Right lobe of liver (tissue), 6 donors: ENCODE measurements at regions not wholly inside any gene's neighbourhood (a gene's known extent, or its start where the extent isn't known, plus 50 kb on each side); places are given as distances from the start of the nearest gene placed in this dataset.

Source experiments
- ATAC-seq, 4 donors: fragments of 200-7000 bp; cut with Tn5 transposase; one replicate each; pipeline ENCODE4 v1.9.1; 2020; ENCODE audit warnings: mild to moderate bottlenecking in 4 of 4, moderate library complexity in 4 of 4
- DNase-seq, 3 donors: peaks; one replicate each; pipeline ENCODE4 v3.0.0-alpha.2; 2020
- H3K27ac ChIP-seq, 3 donors: fragments of 200-600 bp; one replicate each; pipeline ENCODE4 v1.8.0; 2022
- H3K27me3 ChIP-seq, 2 donors: fragments of 200-600 bp; one replicate each; pipeline ENCODE4 v1.8.0; 2022
- H3K36me3 ChIP-seq, 4 donors: fragments of 200-600 bp; sonication (generic) in 1 of 4; one replicate each; pipeline versions ENCODE4 v1.5.1 to v1.8.0; 2017 to 2022; ENCODE audit warnings: control low read depth in 1 of 4
- H3K4me1 ChIP-seq, 4 donors: fragments of 200-600 bp; sonication (generic) in 1 of 4; one replicate each; pipeline versions ENCODE4 v1.5.1 to v1.8.0; 2017 to 2022; ENCODE audit warnings: control low read depth in 1 of 4
- H3K4me3 ChIP-seq, 3 donors: fragments of 200-600 bp; one replicate each; pipeline ENCODE4 v1.8.0; 2022
- H3K9me3 ChIP-seq, 4 donors: fragments of 200-600 bp; sonication (generic) in 1 of 4; one replicate each; pipeline versions ENCODE4 v1.5.1 to v1.8.0; 2017 to 2022; ENCODE audit warnings: control low read depth in 1 of 4
- POLR2A ChIP-seq: fragments of 450-650 bp; IDR thresholded peaks from one replicate; pipeline ENCODE4 v1.6.1; 2017; ENCODE audit warnings: antibody characterized with exemption, mild to moderate bottlenecking
- whole genome bisulfite sequencing: methylation state at CpG from one replicate; pipeline ENCODE4 v1.1.6; 2018; ENCODE audit warnings: low coverage, low lambda C conversion rate; ENCODE audit not compliant: insufficient coverage; ENCODE audit errors: missing lambda C conversion rate; 5-methylcytosine and 5-hydroxymethylcytosine counted together
- intact Hi-C, 2 donors: fragments of 100-400 bp; cut with DNase I; formaldehyde crosslinking; loops; one replicate each; pipeline versions ENCODE4 v1.11.2 to v1.14.1; 2022
- TF ChIP-seq, protein P1 (sequence below), 4 donors: fragments of 200-600 bp in 3 of 4; fragments of 450-650 bp in 1 of 4; IDR thresholded peaks; one replicate each; pipeline versions ENCODE4 v1.5.1 to v1.8.0; 2016 to 2022; ENCODE audit warnings: antibody characterized with exemption in 4 of 4, mild to moderate bottlenecking in 2 of 4
- donor health status: DM: no; HTN: yes; CAD: no.
- donor health status: DM: no; HTN: no; CAD: no.
- donor health status: DM: no; HTN: no; CAD: no.
- donor health status: DM: no; HTN: yes; CAD: no.
- donor health status: DM: no; HTN: yes; CAD: no.

DNA sequence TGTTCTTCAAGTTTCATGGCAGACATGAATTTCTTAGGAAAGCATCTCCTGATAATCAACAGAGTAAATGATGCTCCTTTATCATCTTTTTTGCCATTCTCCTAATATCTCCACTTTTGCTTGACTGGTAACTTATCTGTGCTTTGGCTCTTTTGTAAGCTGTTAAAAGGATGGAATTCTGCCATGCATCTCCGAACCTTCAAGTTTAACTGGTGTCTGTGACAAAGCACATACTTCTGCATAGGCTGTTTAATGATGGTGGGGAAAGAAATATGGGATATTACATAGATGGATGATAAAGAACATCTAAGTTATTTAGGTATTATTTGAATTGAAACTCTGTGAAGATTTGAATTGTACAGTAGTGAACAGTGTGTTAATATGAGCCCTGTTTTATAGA lies 866.9 kb upstream of the SLITRK1 start:
- ATAC-seq: no peak
- Histone ChIP-seq H3K4me3 (no peak overlapping the region), H3K9me3 (no peaks in the 10 kb centered on the region), H3K36me3 (no peaks in the 10 kb centered on the region), H3K4me1 (no peaks in the 10 kb centered on the region), H3K27me3 (no peaks in the 10 kb centered on the region), H3K27ac (no peak overlapping the region)
- no peak for TF ChIP-seq POLR2A
- TF ChIP-seq, protein P1, sequence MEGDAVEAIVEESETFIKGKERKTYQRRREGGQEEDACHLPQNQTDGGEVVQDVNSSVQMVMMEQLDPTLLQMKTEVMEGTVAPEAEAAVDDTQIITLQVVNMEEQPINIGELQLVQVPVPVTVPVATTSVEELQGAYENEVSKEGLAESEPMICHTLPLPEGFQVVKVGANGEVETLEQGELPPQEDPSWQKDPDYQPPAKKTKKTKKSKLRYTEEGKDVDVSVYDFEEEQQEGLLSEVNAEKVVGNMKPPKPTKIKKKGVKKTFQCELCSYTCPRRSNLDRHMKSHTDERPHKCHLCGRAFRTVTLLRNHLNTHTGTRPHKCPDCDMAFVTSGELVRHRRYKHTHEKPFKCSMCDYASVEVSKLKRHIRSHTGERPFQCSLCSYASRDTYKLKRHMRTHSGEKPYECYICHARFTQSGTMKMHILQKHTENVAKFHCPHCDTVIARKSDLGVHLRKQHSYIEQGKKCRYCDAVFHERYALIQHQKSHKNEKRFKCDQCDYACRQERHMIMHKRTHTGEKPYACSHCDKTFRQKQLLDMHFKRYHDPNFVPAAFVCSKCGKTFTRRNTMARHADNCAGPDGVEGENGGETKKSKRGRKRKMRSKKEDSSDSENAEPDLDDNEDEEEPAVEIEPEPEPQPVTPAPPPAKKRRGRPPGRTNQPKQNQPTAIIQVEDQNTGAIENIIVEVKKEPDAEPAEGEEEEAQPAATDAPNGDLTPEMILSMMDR (IDR thresholded peaks at IDR 0.05): no peak
- no peak for DNase-seq
- WGBS: 8% methylated on average over 1 of the region's 1 CpG
- intact Hi-C loops: no loop called here

DNA sequence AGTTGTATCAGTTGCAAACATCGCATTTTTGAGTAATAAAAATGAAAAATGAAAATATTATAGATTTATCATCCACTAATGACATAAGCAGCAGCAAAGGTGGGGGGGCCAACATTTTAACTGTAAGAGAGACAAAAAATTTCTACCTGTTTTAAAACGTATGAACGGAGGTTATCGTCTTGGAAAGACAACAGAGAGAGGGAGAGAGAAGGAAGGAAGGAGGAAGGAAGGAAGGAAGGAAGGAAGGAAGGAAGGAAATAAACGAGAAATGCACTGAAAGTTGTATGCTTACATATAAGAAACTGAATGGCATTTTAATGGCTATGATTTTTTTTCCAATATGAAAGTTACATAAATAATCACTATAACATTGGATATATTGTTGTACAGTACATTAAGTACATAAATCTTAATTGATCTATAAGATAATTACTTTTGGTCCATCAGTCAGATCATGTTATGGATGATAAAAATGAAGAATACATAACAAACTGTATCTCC lies 862.8 kb upstream of the SLITRK1 start:
- DNase-seq (no peak), ATAC-seq (no peak)
- Histone ChIP-seq H3K36me3 (no peaks in the 10 kb centered on the region), H3K4me1 (no peaks in the 10 kb centered on the region), H3K4me3 (no peak overlapping the region), H3K27ac (no peak overlapping the region), H3K27me3 (no peaks in the 10 kb centered on the region), H3K9me3 (no peaks in the 10 kb centered on the region)
- WGBS: 34% methylated on average over 3 of the region's 5 CpGs
- TF ChIP-seq, protein P1 (IDR thresholded peaks at IDR 0.05): no peak
- TF ChIP-seq POLR2A: no peak
- intact Hi-C loops: no loop called here

DNA sequence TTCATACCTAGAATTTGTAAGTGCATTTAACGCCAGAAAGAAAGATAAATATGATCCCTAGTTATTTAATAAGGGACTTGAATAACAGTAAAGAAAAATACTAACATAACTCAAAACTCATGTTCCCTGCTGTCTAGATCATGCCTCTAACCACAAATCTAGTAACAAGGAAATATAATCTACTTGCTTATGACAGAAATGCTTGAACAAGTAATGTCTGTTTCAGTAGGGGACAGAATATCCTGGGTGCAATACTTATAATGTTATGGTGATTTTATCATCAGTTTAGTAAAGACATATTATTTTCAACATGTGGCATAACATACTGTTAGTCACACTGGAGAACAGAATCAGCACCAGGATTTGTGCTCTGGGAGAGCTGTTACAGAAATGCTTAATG lies 861.9 kb upstream of the SLITRK1 start:
- Histone ChIP-seq H3K27ac (no peak overlapping the region), H3K9me3 (no peaks in the 10 kb centered on the region), H3K4me3 (no peak overlapping the region), H3K4me1 (no peaks in the 10 kb centered on the region), H3K27me3 (no peaks in the 10 kb centered on the region), H3K36me3 (no peaks in the 10 kb centered on the region)
- no peak for DNase-seq
- ATAC-seq: no peak
- 46% methylated on average over 1 of the region's 1 CpG for WGBS
- TF ChIP-seq, protein P1 (IDR thresholded peaks at IDR 0.05): no peak
- TF ChIP-seq POLR2A: no peak
- intact Hi-C loops: no loop called here

DNA sequence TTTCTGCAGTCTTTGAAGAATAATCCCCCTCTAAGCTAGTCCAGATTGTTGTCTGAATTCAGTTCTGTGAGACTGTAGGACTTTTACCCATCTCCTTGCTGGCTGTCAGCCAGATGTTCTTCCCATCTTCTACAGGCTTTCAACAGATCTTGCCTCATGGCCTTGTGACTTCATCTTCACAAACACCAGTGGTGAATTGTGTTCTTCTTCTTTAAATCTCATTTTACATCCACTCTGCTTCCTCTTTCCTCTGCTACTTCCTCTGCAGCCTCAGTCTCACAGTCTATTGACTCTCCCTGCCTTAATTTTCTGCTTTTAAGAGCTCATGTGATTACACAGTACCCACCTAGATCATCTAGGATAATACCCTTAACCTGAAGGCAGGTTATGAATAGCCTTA lies 859.0 kb upstream of the SLITRK1 start:
- Histone ChIP-seq H3K36me3 (no peaks in the 10 kb centered on the region), H3K4me1 (no peaks in the 10 kb centered on the region), H3K4me3 (no peak overlapping the region), H3K27ac (no peak overlapping the region), H3K9me3 (no peaks in the 10 kb centered on the region), H3K27me3 (no peaks in the 10 kb centered on the region)
- DNase-seq: no peak
- no peak for ATAC-seq
- TF ChIP-seq, protein P1 (IDR thresholded peaks at IDR 0.05): no peak
- TF ChIP-seq POLR2A: no peak
- intact Hi-C loops: no loop called here

DNA sequence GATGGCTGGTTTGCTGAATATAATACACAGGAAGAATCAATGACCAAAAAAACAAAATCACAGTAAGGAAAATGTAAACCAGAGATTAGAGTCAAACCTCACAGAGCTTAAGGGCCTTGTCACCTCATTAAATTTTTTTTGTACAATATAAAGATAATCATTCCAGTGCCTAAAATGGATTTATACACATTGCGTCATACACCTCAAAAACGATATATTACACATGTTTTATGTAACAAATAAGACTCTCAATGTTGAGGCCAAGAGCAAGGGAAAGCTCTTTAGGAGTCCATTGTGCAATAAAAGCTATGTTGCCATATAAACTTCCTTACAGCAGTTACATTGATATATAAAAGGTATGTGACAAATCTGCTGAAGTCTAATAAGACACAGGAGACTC lies 856.7 kb upstream of the SLITRK1 start:
- ATAC-seq: no peak
- Histone ChIP-seq H3K9me3 (no peaks in the 10 kb centered on the region), H3K4me3 (no peak overlapping the region), H3K27ac (no peak overlapping the region), H3K4me1 (no peaks in the 10 kb centered on the region), H3K36me3 (no peaks in the 10 kb centered on the region), H3K27me3 (no peaks in the 10 kb centered on the region)
- no peak for DNase-seq
- intact Hi-C loops: no loop called here
- no peak for TF ChIP-seq POLR2A
- TF ChIP-seq, protein P1 (IDR thresholded peaks at IDR 0.05): no peak
- 44% methylated on average over 2 of the region's 2 CpGs for WGBS
